ENCODE measurements at regions not wholly inside any gene's neighbourhood (a gene's known extent, or its start where the extent isn't known, plus 50 kb on each side); places are given as distances from the start of the nearest gene placed in this dataset.

GRCh38 chr13:103356226-103356864 is 290.1 kb upstream of the SLC10A2 start:
- DNase-seq (ENCODE audit: low read depth in 3 of 3): no peak

- no peak for DNase-seq (ENCODE audit: low read depth in 3 of 3)
These were observed 288.0 kb upstream of the SLC10A2 start for GRCh38 chr13:103354171-103354570.

DNA sequence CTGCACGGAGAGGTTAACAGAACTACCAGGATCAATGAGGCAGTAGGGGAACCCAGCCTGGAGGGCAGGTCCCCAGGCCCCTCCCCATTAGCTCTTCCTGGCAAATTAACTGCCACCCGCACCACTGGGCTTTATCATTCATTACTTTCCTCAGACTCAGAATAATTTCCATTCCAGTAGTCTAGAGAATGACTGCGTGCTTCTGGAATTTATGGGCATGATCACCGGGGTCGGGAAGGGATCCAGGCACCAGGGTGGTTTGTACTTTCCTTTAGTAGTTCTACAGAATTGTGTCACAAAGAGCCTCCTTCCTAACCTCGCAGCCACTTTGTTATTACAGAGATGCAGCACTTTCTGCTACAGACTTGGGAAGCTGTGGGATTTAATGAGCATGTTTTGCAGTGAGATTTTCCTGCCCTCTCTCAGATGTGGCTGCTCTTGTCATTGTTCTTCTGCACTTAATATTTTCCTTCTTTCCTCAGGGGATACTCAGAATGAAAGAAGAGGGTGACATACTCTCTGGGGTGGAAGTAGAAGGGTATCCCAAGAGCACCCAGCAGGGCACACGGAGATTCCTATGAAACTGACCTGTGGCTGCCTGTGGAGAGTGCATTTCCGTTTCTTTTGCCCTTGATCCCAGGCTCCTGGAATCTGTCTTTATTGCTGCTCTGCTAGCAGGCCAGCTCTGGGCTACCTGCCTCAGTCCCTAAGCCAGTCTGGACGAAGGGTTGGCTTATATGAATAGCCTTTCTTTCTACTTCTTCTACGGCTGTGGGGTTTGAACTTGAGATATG is 285.0 kb upstream of the SLC10A2 start:
- DNase-seq (ENCODE audit: low read depth in 3 of 3): no peak

DNA sequence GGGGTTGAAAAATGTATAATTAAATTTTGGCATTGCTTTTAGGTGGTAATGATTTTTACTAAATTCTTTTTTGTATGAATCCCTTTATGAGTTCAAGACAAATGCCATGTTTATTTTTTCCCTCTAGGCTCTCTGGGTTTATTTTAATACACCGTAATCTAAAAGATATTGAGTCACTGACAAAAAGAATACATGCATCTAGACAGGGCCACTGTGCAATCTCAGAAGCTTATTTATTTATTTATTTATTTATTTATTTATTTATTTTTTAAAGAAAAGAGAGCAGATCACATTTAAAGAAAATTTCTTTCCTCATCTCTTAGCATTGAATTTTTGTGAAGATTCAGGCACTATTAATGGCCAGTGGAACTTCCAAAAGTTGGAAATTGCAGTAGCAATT is 283.9 kb upstream of the SLC10A2 start:
- DNase-seq (ENCODE audit: low read depth in 3 of 3): no peak

GRCh38 chr13:103349211-103349980 is 283.2 kb upstream of the SLC10A2 start:
- no peak for DNase-seq (ENCODE audit: low read depth in 3 of 3)

DNA sequence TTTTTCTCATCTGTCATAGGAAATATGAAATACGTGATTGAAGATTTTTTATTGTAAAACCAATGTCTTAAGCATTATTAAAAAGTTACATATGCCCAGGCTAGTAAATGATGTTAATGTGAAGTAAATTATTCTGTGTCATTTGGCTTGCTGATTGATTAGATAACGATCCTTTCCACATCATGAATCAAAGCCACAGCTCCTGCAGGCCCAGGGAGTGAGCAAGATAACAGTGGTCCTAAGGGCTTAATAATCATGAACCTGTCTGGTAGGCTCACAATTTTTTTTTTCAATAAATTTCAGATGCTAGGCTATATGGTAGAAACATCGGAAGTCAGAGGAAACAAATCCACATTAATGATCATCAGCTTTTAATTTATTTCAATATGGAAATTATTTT is 269.0 kb upstream of the SLC10A2 start:
- DNase-seq (ENCODE audit: low read depth in 3 of 3): no peak

GRCh38 chr13:103331924-103332323 is 265.7 kb upstream of the SLC10A2 start:
- DNase-seq (ENCODE audit: low read depth in 3 of 3): no peak

- DNase-seq (ENCODE audit: low read depth in 3 of 3): no peak
These were observed 262.7 kb upstream of the SLC10A2 start for GRCh38 chr13:103328899-103329298.

DNA sequence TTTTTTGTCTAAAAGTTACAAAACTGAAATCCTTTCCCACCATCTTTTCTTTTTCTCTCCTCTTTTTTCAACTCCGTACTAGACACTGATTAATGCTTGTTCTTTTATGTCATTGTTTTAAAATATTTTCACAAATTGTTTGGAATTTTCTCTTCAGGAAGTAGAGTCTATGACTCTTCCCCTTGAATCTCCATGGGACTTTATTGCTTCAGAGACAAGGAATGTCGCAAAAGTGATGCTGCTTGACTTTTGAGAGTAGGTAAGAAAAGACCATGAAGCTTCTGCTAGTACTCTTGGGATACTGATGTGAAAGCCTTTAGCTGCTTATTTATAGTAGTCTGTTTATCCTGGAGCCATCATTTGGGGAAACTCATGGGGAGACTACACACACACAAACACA is 260.1 kb upstream of the SLC10A2 start:
- DNase-seq (ENCODE audit: low read depth in 3 of 3): no peak

GRCh38 chr13:103325672-103326071 is 259.5 kb upstream of the SLC10A2 start:
- no peak for DNase-seq (ENCODE audit: low read depth in 3 of 3)

- no peak for DNase-seq (ENCODE audit: low read depth in 3 of 3)
These were observed 258.4 kb upstream of the SLC10A2 start for GRCh38 chr13:103324641-103325040.

- no peak for DNase-seq (ENCODE audit: low read depth in 3 of 3)
These were observed 249.5 kb upstream of the SLC10A2 start for GRCh38 chr13:103315711-103316110.

- DNase-seq (ENCODE audit: low read depth in 3 of 3): no peak
These were observed 246.2 kb upstream of the SLC10A2 start for GRCh38 chr13:103312467-103312866.

- DNase-seq (ENCODE audit: low read depth in 3 of 3): no peak
These were observed 242.4 kb upstream of the SLC10A2 start for GRCh38 chr13:103308667-103309066.

DNA sequence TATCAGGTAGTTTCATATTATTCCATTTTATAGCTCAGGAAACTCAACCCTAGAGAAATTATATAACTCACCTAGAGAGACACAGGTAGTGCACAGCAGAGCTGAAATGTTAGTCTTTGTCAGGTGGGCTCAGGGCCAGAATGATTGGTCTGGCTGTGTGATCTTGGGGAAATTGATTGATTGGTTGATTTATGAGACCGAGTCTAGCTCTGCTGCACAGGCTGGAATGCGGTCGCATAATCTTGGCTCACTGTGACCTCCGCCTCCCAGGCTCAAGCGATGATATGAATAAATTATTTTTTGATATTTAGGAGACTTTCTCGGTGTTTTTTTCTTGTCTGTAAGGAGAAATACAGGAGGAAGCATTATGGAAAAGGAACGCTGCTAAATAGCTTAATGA is 239.9 kb upstream of the SLC10A2 start:
- DNase-seq (ENCODE audit: low read depth in 3 of 3): no peak

GRCh38 chr13:103303078-103303651 is 236.9 kb upstream of the SLC10A2 start:
- no peak for DNase-seq (ENCODE audit: low read depth in 3 of 3)

DNA sequence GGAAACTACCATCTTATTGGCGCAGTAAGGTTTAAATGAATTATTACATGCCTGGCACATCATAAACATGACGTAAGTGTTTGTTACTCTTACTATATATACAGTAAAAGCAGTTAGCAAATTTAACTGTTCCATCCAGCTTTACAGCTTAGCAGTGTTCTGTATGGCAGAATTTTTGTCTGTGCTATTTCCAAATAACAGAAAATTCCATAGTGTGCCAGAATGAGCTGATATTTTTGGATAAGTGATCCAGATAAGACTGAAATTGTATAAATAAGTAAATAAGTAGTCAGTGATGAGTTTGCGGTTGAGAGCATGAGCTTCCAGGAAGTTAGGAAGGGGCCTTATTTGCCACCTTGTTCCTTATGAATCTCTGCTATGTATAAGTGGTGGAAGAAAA is 236.5 kb upstream of the SLC10A2 start:
- DNase-seq (ENCODE audit: low read depth in 3 of 3): no peak

- DNase-seq (ENCODE audit: low read depth in 3 of 3): no peak
These were observed 232.9 kb upstream of the SLC10A2 start for GRCh38 chr13:103299079-103299478.

DNA sequence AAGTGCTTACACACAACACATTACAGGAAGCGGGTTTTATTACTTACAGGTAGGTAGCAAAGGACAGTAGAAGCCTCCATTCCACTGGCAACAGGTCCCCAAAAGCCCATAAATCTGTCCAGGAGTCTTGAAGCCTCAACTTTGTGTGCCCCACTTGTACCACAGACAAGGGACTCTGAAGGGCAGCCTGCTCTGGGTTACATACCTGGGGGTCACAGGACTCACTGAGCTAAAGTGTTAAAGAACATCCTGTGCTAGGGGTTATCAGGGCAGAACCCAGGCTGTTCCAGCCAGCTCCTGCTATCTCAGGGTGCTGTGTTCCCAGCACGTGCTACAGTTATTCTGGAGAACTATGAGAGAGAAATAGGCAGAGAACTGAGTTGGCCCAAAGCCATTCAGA is 230.9 kb upstream of the SLC10A2 start:
- no peak for DNase-seq (ENCODE audit: low read depth in 3 of 3)

DNA sequence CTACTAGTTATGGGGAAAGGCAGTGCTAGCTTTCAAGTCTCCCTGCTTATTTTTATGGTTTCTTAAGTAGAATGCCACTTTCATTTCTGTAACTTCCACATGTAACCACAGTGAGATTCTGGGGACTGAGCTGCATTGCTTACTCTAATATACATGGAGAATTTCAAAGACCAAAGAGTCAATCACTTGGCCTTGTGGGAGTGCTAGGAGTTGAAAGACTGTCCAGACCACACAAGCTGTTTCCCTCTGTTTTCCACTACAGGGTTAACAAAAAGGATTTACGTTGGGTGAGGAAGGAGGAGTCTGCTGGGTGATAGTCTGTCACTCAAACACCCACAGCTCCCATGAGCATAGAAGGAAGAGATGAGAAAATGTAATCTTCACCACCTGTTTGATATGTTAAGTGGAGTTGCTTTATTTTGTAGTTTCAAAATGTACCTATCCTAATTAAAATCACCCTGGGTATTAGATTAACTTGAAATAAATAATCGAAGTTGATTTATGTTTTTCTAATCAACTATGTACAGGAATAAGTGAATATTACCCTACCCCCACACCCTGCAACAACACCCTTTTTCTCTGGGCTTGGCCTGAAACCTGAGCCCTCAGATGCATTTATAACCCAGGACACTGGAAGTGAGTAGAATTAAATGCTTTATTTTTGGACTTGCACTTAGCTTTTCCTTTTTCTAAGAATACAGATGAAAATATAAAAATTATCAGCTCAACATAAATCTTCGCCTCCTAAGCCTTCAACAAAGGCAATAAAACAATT is 225.8 kb upstream of the SLC10A2 start:
- DNase-seq (ENCODE audit: low read depth in 3 of 3): no peak

- DNase-seq (ENCODE audit: low read depth in 3 of 3): no peak
These were observed 225.0 kb upstream of the SLC10A2 start for GRCh38 chr13:103291226-103291625.

GRCh38 chr13:103289681-103290080 is 223.5 kb upstream of the SLC10A2 start:
- DNase-seq (ENCODE audit: low read depth in 3 of 3): no peak
